ENCODE measurements at regions not wholly inside any gene's neighbourhood (a gene's known extent, or its start where the extent isn't known, plus 50 kb on each side); places are given as distances from the start of the nearest gene placed in this dataset.

GRCh38 chr14:85873006-85873405, 343.1 kb downstream of the FLRT2 start:
- intact Hi-C loops (cut with DNase I): no loop called here
- H3K27ac ChIP-seq: no peak overlapping the region
- no peak for DNase-seq
- TF ChIP-seq CTCF (IDR thresholded peaks at IDR 0.05): no peak
- H3K36me3 ChIP-seq: no peaks in the 10 kb centered on the region
- no peaks in the 10 kb centered on the region for H3K4me1 ChIP-seq
- 76 to 81% methylated on average over 6 of the region's 6 CpGs for WGBS, 2 donors
- ATAC-seq: no peak
- no peaks in the 10 kb centered on the region for H3K9me3 ChIP-seq
- no peak for FAIRE-seq
- H3K27me3 ChIP-seq: no peaks in the 10 kb centered on the region
- H3K4me3 ChIP-seq: no peak overlapping the region

GRCh38 chr14:85867450-85867849, 337.5 kb downstream of the FLRT2 start:
- H3K27me3 ChIP-seq: no peaks in the 10 kb centered on the region
- no peak for TF ChIP-seq CTCF (IDR thresholded peaks at IDR 0.05)
- H3K36me3 ChIP-seq: no peaks in the 10 kb centered on the region
- H3K9me3 ChIP-seq: no peaks in the 10 kb centered on the region
- ATAC-seq: no peak
- 81 to 90% methylated on average over 4 of the region's 4 CpGs for WGBS, 2 donors
- H3K4me3 ChIP-seq: no peak overlapping the region
- DNase-seq: no peak
- no peak overlapping the region for H3K27ac ChIP-seq
- intact Hi-C loops (cut with DNase I): no loop called here
- H3K4me1 ChIP-seq: no peaks in the 10 kb centered on the region
- FAIRE-seq: no peak

GRCh38 chr14:85865701-85866100, 335.8 kb downstream of the FLRT2 start:
- no peak overlapping the region for H3K27ac ChIP-seq
- intact Hi-C loops (cut with DNase I): no loop called here
- DNase-seq: no peak
- H3K9me3 ChIP-seq: no peaks in the 10 kb centered on the region
- H3K27me3 ChIP-seq: no peaks in the 10 kb centered on the region
- no peak for ATAC-seq
- no peak for TF ChIP-seq CTCF (IDR thresholded peaks at IDR 0.05)
- H3K4me3 ChIP-seq: no peak overlapping the region
- H3K4me1 ChIP-seq: no peaks in the 10 kb centered on the region
- no peaks in the 10 kb centered on the region for H3K36me3 ChIP-seq
- WGBS, 2 donors: 88 to 92% methylated on average over 3 of the region's 3 CpGs
- FAIRE-seq: no peak

- H3K4me3 ChIP-seq: no peak overlapping the region
- intact Hi-C loops (cut with DNase I): no loop called here
- FAIRE-seq: no peak
- H3K4me1 ChIP-seq: no peaks in the 10 kb centered on the region
- H3K27ac ChIP-seq: no peak overlapping the region
- DNase-seq: no peak
- H3K9me3 ChIP-seq: no peaks in the 10 kb centered on the region
- no peak for TF ChIP-seq CTCF (IDR thresholded peaks at IDR 0.05)
- WGBS, 2 donors: 40 to 61% methylated on average over 2 of the region's 2 CpGs
- no peaks in the 10 kb centered on the region for H3K27me3 ChIP-seq
- no peak for ATAC-seq
- H3K36me3 ChIP-seq: no peaks in the 10 kb centered on the region
These were observed 328.7 kb downstream of the FLRT2 start for GRCh38 chr14:85858634-85859033.

- H3K4me3 ChIP-seq: no peak overlapping the region
- no peaks in the 10 kb centered on the region for H3K27me3 ChIP-seq
- H3K36me3 ChIP-seq: no peaks in the 10 kb centered on the region
- WGBS, 2 donors: 82 to 92% methylated on average over 1 of the region's 1 CpG
- FAIRE-seq (no peak), DNase-seq (no peak), ATAC-seq (no peak)
- TF ChIP-seq CTCF (IDR thresholded peaks at IDR 0.05): no peak
- no peaks in the 10 kb centered on the region for H3K9me3 ChIP-seq
- intact Hi-C loops (cut with DNase I): no loop called here
- no peaks in the 10 kb centered on the region for H3K4me1 ChIP-seq
- no peak overlapping the region for H3K27ac ChIP-seq
These were observed 326.5 kb downstream of the FLRT2 start for GRCh38 chr14:85856430-85856829.
